ENCODE measurements at regions not wholly inside any gene's neighbourhood (a gene's known extent, or its start where the extent isn't known, plus 50 kb on each side); places are given as distances from the start of the nearest gene placed in this dataset.

DNA sequence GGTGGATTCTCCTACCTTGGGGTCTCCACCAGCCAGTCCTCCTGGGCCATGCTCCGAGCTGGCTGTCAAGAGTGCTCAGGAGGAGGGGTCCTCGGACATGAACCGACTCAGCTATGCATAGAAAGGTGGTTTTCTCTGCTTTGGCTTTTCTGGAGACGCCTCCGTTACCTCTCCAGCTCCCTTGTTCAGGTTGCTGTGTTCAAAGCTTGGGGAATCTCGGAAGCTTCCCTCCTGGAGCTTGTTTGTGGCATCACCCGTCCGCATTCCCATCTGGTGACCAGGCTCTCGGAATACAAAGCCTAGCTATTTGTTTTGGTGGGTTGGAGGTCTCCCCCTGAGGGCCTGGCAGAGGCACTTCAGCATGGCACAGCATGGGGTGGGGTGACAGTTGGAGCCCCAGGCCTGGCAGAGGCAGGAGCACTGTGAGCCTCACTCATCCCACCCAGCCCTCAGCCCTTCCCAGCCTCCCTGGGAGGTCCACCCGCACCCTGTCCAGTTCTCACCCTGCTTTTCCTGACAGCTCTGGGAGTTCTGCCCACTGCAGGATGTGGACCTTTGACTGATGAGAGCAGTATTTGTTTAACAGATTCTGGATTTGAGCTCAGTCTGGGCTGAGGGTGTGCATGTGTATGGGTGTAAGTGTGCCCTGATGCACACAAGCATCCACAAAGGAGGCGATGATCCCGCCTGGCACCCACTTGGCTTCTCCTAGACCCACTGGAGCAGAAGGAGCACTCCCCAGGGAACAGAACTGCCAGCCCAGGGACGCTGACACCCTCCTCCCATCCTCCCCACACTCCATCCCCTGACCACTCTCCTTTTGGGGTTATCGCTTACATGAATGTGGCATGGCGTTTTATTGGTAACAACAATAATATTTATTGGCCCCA is 107.3 kb upstream of the HS6ST1 start:
- Histone ChIP-seq H3K27me3 (ENCODE audit: control insufficient read depth in 2 of 2, insufficient read depth in 1 of 2, low read length in 1 of 2) (no peaks in the 10 kb centered on the region), H3K9me3 (ENCODE audit: control insufficient read depth in 2 of 2, insufficient read depth in 1 of 2, low read length in 1 of 2) (peaks cover 2 to 24% of the 10 kb centered on the region in 2 donors), H3K4me1 (ENCODE audit: control insufficient read depth in 2 of 2, insufficient read depth in 2 of 2, low read length in 2 of 2) (peaks cover 4 to 38% of the 10 kb centered on the region in 2 donors), H3K27ac (ENCODE audit: low read depth in 1 of 2, low read length in 1 of 2) (no peak overlapping the region), H3K4me3 (ENCODE audit: low read length in 2 of 2) (no peak overlapping the region), H3K36me3 (ENCODE audit: control insufficient read depth in 2 of 2, insufficient read depth in 2 of 2, low read length in 1 of 2) (no peaks in the 10 kb centered on the region)
- whole genome bisulfite sequencing: 97% methylated on average over 15 of the region's 15 CpGs
- DNase-seq (ENCODE audit: low read depth in 6 of 9, low spot score in 9 of 9): no peak

DNA sequence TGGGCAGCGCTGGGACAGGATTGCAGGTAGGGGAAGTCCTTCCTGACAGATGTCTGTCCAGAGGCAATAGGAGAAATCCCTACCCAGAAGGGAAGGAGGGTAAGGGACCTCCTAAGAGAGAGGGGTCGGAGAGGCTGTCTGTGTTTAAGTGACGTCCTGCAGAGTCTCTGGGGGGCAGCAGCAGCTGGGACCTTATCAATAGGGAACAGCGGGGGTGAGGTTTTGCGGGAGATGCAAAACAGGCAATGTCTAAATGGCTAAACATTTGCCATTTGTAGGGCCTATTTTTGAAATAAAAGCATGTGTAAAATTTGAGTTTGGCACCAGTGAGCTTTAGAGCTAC is 108.7 kb upstream of the HS6ST1 start:
- Histone ChIP-seq H3K4me3 (ENCODE audit: low read length in 2 of 2) (no peak overlapping the region), H3K36me3 (ENCODE audit: control insufficient read depth in 2 of 2, insufficient read depth in 2 of 2, low read length in 1 of 2) (no peaks in the 10 kb centered on the region), H3K9me3 (ENCODE audit: control insufficient read depth in 2 of 2, insufficient read depth in 1 of 2, low read length in 1 of 2) (peaks cover 0 to 11% of the 10 kb centered on the region in 2 donors), H3K27ac (ENCODE audit: low read depth in 1 of 2, low read length in 1 of 2) (no peak overlapping the region), H3K4me1 (ENCODE audit: control insufficient read depth in 2 of 2, insufficient read depth in 2 of 2, low read length in 2 of 2) (peaks cover 4 to 24% of the 10 kb centered on the region in 2 donors), H3K27me3 (ENCODE audit: control insufficient read depth in 2 of 2, insufficient read depth in 1 of 2, low read length in 1 of 2) (no peaks in the 10 kb centered on the region)
- no peak for DNase-seq (ENCODE audit: low read depth in 6 of 9, low spot score in 9 of 9)
- 94% methylated on average over 5 of the region's 5 CpGs for WGBS

DNA sequence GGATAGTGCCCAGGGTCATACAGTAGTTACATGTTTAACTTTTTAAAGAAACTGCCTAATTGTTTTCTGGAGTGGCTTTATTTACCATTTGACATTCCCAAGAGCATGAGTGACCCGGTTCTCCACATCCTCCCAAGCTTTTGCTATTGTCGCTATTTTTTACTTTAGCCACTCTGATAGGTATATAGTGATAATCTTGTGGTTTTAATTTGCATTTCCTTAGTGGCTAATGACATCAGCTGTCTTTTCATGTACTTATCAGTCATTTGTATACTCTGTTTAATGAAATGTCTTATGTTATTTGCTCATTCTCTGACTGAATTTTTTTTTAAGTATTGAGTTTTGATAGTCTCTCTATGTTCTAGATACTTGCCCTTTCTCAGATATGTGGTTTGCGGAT is 109.7 kb upstream of the HS6ST1 start:
- Histone ChIP-seq H3K36me3 (ENCODE audit: control insufficient read depth in 2 of 2, insufficient read depth in 2 of 2, low read length in 1 of 2) (no peaks in the 10 kb centered on the region), H3K4me3 (ENCODE audit: low read length in 2 of 2) (no peak overlapping the region), H3K27ac (ENCODE audit: low read depth in 1 of 2, low read length in 1 of 2) (no peak overlapping the region), H3K9me3 (ENCODE audit: control insufficient read depth in 2 of 2, insufficient read depth in 1 of 2, low read length in 1 of 2) (peaks cover 0 to 3% of the 10 kb centered on the region in 2 donors), H3K4me1 (ENCODE audit: control insufficient read depth in 2 of 2, insufficient read depth in 2 of 2, low read length in 2 of 2) (peaks cover 4 to 16% of the 10 kb centered on the region in 2 donors), H3K27me3 (ENCODE audit: control insufficient read depth in 2 of 2, insufficient read depth in 1 of 2, low read length in 1 of 2) (no peaks in the 10 kb centered on the region)
- DNase-seq (ENCODE audit: low read depth in 6 of 9, low spot score in 9 of 9): no peak
- 64% methylated on average over 3 of the region's 3 CpGs for WGBS

DNA sequence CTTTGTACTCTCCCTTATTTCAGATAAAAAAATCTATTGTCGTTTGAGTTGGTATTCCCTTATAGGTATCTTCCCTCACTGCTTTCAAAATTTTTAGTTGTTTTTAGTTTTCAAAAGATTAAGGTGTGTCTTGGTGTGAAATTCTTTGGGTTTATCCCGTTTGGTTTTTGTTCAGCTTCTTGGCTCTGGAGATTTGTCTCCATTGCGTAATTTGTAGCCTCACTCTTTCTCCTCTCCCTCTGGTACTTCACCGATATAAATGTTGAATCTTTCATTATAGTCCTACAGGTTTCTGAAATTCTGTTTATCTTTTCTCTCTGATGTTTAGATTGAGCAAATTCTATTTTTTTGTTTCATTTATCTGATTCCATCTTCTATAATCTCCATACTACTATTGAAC is 113.8 kb upstream of the HS6ST1 start:
- no peak for DNase-seq (ENCODE audit: low read depth in 6 of 9, low spot score in 9 of 9)

DNA sequence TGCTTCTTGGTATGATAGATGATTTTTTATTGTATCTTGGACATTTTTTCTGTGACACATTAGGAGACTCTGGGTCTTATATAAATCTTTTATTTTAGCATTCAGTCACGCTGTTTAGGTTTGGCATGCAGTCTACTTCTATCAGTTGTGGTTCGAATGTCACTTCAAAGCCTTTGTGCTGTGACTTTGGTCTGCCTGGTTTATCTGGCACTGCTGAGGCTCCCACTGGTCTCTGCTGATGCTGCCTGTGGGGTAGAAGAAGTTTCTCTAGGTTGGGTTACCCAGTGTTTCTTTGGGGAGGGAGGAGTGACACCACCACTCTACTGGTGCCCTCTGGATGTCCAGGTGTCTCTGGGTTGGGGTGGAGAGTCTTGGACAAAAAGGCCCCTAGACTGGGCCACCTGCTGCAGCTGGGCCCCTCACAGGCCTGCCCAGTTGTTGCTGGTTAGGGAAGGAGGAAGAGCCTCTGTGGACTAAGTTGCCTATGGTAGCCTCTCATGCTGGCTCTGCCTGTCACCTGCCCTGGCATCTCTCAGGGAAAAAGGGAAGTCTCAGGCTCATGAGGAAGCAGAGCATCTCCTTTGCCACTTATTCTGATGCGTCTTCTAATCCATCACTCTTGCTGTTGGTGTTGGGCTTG is 115.4 kb upstream of the HS6ST1 start:
- no peaks in the 10 kb centered on the region for H3K9me3 ChIP-seq (ENCODE audit: control insufficient read depth in 2 of 2, insufficient read depth in 1 of 2, low read length in 1 of 2)
- H3K4me1 ChIP-seq (ENCODE audit: control insufficient read depth in 2 of 2, insufficient read depth in 2 of 2, low read length in 2 of 2): peaks cover 24 to 59% of the 10 kb centered on the region in 2 donors
- H3K27me3 ChIP-seq (ENCODE audit: control insufficient read depth in 2 of 2, insufficient read depth in 1 of 2, low read length in 1 of 2): no peaks in the 10 kb centered on the region
- no peak overlapping the region for H3K4me3 ChIP-seq (ENCODE audit: low read length in 2 of 2)
- WGBS: 37% methylated on average over 3 of the region's 3 CpGs
- no peak overlapping the region for H3K27ac ChIP-seq (ENCODE audit: low read depth in 1 of 2, low read length in 1 of 2)
- peak in 1 of 9 donors; percentile 66 for DNase-seq (ENCODE audit: low read depth in 6 of 9, low spot score in 9 of 9)
- H3K36me3 ChIP-seq (ENCODE audit: control insufficient read depth in 2 of 2, insufficient read depth in 2 of 2, low read length in 1 of 2): no peaks in the 10 kb centered on the region

More for the DNA sequence above, 113.8 kb upstream of the HS6ST1 start:
- H3K9me3 ChIP-seq (ENCODE audit: control insufficient read depth in 2 of 2, insufficient read depth in 1 of 2, low read length in 1 of 2): no peaks in the 10 kb centered on the region
- peaks cover 21 to 43% of the 10 kb centered on the region in 2 donors for H3K4me1 ChIP-seq (ENCODE audit: control insufficient read depth in 2 of 2, insufficient read depth in 2 of 2, low read length in 2 of 2)
- H3K36me3 ChIP-seq (ENCODE audit: control insufficient read depth in 2 of 2, insufficient read depth in 2 of 2, low read length in 1 of 2): no peaks in the 10 kb centered on the region
- no peak overlapping the region for H3K27ac ChIP-seq (ENCODE audit: low read depth in 1 of 2, low read length in 1 of 2)
- H3K27me3 ChIP-seq (ENCODE audit: control insufficient read depth in 2 of 2, insufficient read depth in 1 of 2, low read length in 1 of 2): no peaks in the 10 kb centered on the region
- H3K4me3 ChIP-seq (ENCODE audit: low read length in 2 of 2): no peak overlapping the region
- WGBS: 95% methylated on average over 4 of the region's 4 CpGs

DNA sequence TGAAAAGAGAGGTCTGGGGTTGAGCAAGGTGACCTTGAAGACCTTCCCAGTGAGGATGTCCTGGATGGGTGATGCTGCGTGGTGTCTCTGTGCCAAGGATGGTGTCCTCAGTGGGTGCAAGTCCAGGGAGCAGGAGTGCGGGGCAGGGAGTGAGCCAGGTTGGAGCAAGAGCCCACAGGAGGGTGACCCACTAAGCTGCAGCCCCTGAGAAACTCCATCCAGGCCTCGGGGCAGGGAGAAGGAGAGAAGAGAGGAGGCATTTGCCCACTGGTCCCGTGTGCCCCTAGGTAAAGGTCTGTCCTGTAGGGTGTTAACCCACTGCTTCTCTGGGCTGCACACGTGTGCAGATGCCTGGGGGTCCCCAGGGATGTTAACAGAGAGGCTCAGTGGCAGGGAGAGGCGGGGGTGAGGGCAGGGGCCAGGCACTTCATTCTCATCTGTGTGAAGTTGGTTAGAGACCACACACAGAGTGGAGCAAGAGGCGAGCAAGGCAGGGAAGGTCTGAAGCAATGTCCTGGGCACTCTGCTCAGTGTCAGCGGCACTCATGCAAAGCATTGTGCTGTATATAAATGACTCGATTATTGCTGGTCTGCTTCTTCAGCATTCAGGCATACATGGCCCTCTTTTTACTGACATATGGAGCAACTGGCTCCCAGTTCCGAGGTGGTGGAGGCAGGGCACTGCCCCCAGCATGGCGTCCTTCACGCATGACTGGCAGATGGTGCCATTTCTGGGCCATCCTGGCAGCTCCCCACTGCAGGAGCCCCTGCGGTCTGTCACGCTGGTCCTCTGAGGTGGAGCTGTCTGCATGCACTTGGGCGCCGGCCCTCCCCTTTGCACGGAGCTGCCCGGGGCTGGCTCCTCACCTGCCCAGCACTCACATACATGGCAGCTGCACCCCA is 117.2 kb upstream of the HS6ST1 start:
- Histone ChIP-seq H3K27me3 (ENCODE audit: control insufficient read depth in 2 of 2, insufficient read depth in 1 of 2, low read length in 1 of 2) (peaks cover 0 to 2% of the 10 kb centered on the region in 2 donors), H3K36me3 (ENCODE audit: control insufficient read depth in 2 of 2, insufficient read depth in 2 of 2, low read length in 1 of 2) (no peaks in the 10 kb centered on the region), H3K4me3 (ENCODE audit: low read length in 2 of 2) (no peak overlapping the region), H3K27ac (ENCODE audit: low read depth in 1 of 2, low read length in 1 of 2) (peak overlapping the region in 1 of 2 donors; percentile 6), H3K4me1 (ENCODE audit: control insufficient read depth in 2 of 2, insufficient read depth in 2 of 2, low read length in 2 of 2) (peaks cover 31 to 73% of the 10 kb centered on the region in 2 donors), H3K9me3 (ENCODE audit: control insufficient read depth in 2 of 2, insufficient read depth in 1 of 2, low read length in 1 of 2) (no peaks in the 10 kb centered on the region)
- DNase-seq (ENCODE audit: low read depth in 6 of 9, low spot score in 9 of 9): no peak
- WGBS: 94% methylated on average over 18 of the region's 18 CpGs

DNA sequence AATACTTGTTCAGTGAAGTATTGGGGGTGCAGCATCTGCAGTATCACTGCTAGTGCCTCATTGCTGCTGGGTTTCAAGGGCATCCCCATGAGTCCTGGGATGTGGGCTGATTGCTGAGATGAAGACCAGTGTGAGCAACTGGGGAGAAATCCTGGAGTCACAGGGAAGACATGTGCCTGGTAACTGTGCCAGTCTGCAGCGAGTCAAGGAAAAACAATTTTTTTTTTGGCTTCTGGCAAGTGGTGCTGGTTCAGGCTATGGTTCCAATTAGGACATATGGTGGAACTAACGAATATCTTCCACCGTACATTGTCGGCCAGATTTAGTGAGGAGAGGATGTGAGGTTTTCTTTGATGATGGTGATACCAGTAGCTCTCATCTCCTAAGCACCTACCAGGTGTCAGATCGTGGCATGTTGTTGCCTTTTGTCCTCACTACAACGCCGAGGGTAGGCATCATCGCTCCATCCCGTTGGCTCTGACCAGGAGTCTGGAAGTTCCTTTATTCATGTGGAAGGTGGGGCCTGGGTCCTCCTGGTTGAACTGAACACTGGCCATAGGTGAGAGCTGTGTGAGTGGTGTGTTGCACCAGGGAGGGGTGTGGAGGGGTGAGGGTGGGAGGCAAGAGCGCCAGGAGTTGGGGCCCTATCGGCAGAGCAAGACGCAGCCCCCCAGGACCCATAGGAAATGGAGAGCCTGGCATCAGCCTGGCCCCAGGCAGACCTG is 118.0 kb upstream of the HS6ST1 start:
- 41% methylated on average over 12 of the region's 12 CpGs for WGBS
- Histone ChIP-seq H3K9me3 (ENCODE audit: control insufficient read depth in 2 of 2, insufficient read depth in 1 of 2, low read length in 1 of 2) (no peaks in the 10 kb centered on the region), H3K4me3 (ENCODE audit: low read length in 2 of 2) (peak overlapping the region in 1 of 2 donors; percentile 17), H3K36me3 (ENCODE audit: control insufficient read depth in 2 of 2, insufficient read depth in 2 of 2, low read length in 1 of 2) (no peaks in the 10 kb centered on the region), H3K27ac (ENCODE audit: low read depth in 1 of 2, low read length in 1 of 2) (peak overlapping the region in 1 of 2 donors; percentile 6), H3K27me3 (ENCODE audit: control insufficient read depth in 2 of 2, insufficient read depth in 1 of 2, low read length in 1 of 2) (peaks cover 0 to 2% of the 10 kb centered on the region in 2 donors), H3K4me1 (ENCODE audit: control insufficient read depth in 2 of 2, insufficient read depth in 2 of 2, low read length in 2 of 2) (peaks cover 32 to 81% of the 10 kb centered on the region in 2 donors)
- DNase-seq (ENCODE audit: low read depth in 6 of 9, low spot score in 9 of 9): peak in 5 of 9 donors; percentile 50 to 83 (median 60)

DNA sequence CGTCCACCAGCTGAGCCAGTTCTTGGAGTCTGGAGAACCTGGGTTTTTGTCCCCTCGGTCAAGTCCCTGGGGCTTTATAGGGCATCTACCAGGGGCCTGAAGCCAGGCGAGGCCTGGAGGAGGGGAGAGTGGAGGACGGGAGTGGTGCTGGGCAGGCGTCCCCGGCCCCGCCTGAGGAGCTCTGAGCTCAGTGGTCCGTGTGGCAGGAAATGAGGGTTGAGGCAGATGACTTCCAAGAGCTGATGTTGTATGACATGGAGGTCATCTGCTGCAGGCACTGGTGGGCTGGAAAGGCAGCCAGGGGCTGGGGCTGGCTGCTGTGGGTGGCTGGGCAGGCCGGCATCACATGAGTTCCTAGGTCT is 118.5 kb upstream of the HS6ST1 start:
- Histone ChIP-seq H3K4me3 (ENCODE audit: low read length in 2 of 2) (peak overlapping the region in 1 of 2 donors; percentile 17), H3K27me3 (ENCODE audit: control insufficient read depth in 2 of 2, insufficient read depth in 1 of 2, low read length in 1 of 2) (peaks cover 0 to 2% of the 10 kb centered on the region in 2 donors), H3K27ac (ENCODE audit: low read depth in 1 of 2, low read length in 1 of 2) (peak overlapping the region in 1 of 2 donors; percentile 6), H3K4me1 (ENCODE audit: control insufficient read depth in 2 of 2, insufficient read depth in 2 of 2, low read length in 2 of 2) (peaks cover 38 to 86% of the 10 kb centered on the region in 2 donors), H3K36me3 (ENCODE audit: control insufficient read depth in 2 of 2, insufficient read depth in 2 of 2, low read length in 1 of 2) (no peaks in the 10 kb centered on the region), H3K9me3 (ENCODE audit: control insufficient read depth in 2 of 2, insufficient read depth in 1 of 2, low read length in 1 of 2) (no peaks in the 10 kb centered on the region)
- peak in 1 of 9 donors; percentile 48 for DNase-seq (ENCODE audit: low read depth in 6 of 9, low spot score in 9 of 9)
- 50% methylated on average over 9 of the region's 9 CpGs for WGBS

All from thymus (tissue), 11 donors.